MCF 10A (cell line): ENCODE measurements at regions not wholly inside any gene's neighbourhood (a gene's known extent, or its start where the extent isn't known, plus 50 kb on each side); places are given as distances from the start of the nearest gene placed in this dataset.

Experiments
- BruUV-seq: library from RNA; stranded (reverse); fragments of 400-500 nt; replicated peaks from 2 replicates; lab custom pipeline; 2021; lab: Mats Ljungman, UMichigan
- CTCF ChIA-PET: fragments of 300-600 bp; sonication (Branson Sonifier 250); formaldehyde crosslinking; extraction: SDS; loops from one replicate; lab custom pipeline; 2021; ENCODE audit warnings: antibody characterized with exemption, inconsistent platforms; lab: Yijun Ruan, JAX
- POLR2A ChIA-PET: fragments of 300-600, 350-650 bp; sonication (Branson Sonifier 250); formaldehyde crosslinking; extraction: SDS; loops from one replicate; lab custom pipeline; 2020; ENCODE audit warnings: antibody characterized with exemption, inconsistent platforms; lab: Yijun Ruan, JAX
- DNase-seq: peaks from one replicate; pipeline ENCODE4 v3.0.0-alpha.2; 2018; ENCODE audit not compliant: unreplicated experiment
- H3K27ac Mint-ChIP-seq: one replicate; pipeline ENCODE4 v1.8.0; 2022; ENCODE audit warnings: mild to moderate bottlenecking, low read depth, mixed read lengths; ENCODE audit not compliant: unreplicated experiment
- H3K27me3 Mint-ChIP-seq: one replicate; pipeline ENCODE4 v1.8.0; 2022; ENCODE audit warnings: mixed read lengths; ENCODE audit not compliant: insufficient read depth, unreplicated experiment
- H3K36me3 Mint-ChIP-seq: one replicate; pipeline ENCODE4 v1.8.0; 2022; ENCODE audit warnings: mild to moderate bottlenecking, moderate library complexity, mixed read lengths; ENCODE audit not compliant: insufficient read depth, unreplicated experiment
- H3K4me1 Mint-ChIP-seq: one replicate; pipeline ENCODE4 v1.8.0; 2022; ENCODE audit warnings: mixed read lengths; ENCODE audit not compliant: insufficient read depth, unreplicated experiment
- H3K4me3 Mint-ChIP-seq: one replicate; pipeline ENCODE4 v1.8.0; 2022; ENCODE audit warnings: mild to moderate bottlenecking, moderate library complexity, mixed read lengths; ENCODE audit not compliant: unreplicated experiment
- H3K9me3 Mint-ChIP-seq: one replicate; pipeline ENCODE4 v1.8.0; 2022; ENCODE audit warnings: mixed read lengths; ENCODE audit not compliant: unreplicated experiment
- CTCF ChIP-seq: fragments of 200-600 bp; IDR thresholded peaks from one replicate; pipeline ENCODE4 v1.8.0; 2022; ENCODE audit warnings: antibody characterized with exemption, mild to moderate bottlenecking; ENCODE audit not compliant: unreplicated experiment
- intact Hi-C: fragments of 100-400 bp; cut with micrococcal nuclease; formaldehyde crosslinking; loops from 2 replicates; pipeline ENCODE4 v1.14.1; 2022

GRCh38 chr12:9326085-9326484 lies 117.9 kb upstream of the PZP start:
- Mint-ChIP-seq H3K27ac (no peak overlapping the region), H3K36me3 (no peaks in the 10 kb centered on the region), H3K4me1 (no peaks in the 10 kb centered on the region), H3K27me3 (no peaks in the 10 kb centered on the region), H3K9me3 (no peaks in the 10 kb centered on the region), H3K4me3 (no peak overlapping the region)
- POLR2A ChIA-PET = no interaction called here
- CTCF ChIA-PET = interaction anchor here (0.6 to 0.7 kb wide), 4 partner anchors 9 to 321 kb away, joined by 3 to 5 read pairs (median 3); no protein-coding TSS in a partner anchor
- TF ChIP-seq CTCF = no peak
- intact Hi-C loops = no loop called here
- no peak for DNase-seq
- BruUV-seq = no TSS peak

- no TSS peak for BruUV-seq
- H3K27ac Mint-ChIP-seq = no peak overlapping the region
- H3K36me3 Mint-ChIP-seq = no peaks in the 10 kb centered on the region
- H3K4me3 Mint-ChIP-seq = no peak overlapping the region
- DNase-seq = no peak
- no peak for TF ChIP-seq CTCF
- H3K27me3 Mint-ChIP-seq = no peaks in the 10 kb centered on the region
- no peaks in the 10 kb centered on the region for H3K9me3 Mint-ChIP-seq
- intact Hi-C loops = no loop called here
- no peaks in the 10 kb centered on the region for H3K4me1 Mint-ChIP-seq
- ChIA-PET CTCF (interaction anchor here (0.6 to 1.2 kb wide), 2 partner anchors 21 to 413 kb away, joined by 3 to 4 read pairs; no protein-coding TSS in a partner anchor), POLR2A (no interaction called here)
Measured at GRCh38 chr12:9325471-9325870, 117.3 kb upstream of the PZP start.

GRCh38 chr12:9324782-9325181 lies 116.6 kb upstream of the PZP start:
- no peaks in the 10 kb centered on the region for H3K9me3 Mint-ChIP-seq
- no peak overlapping the region for H3K4me3 Mint-ChIP-seq
- no peak for DNase-seq
- H3K36me3 Mint-ChIP-seq = no peaks in the 10 kb centered on the region
- H3K27ac Mint-ChIP-seq = no peak overlapping the region
- ChIA-PET CTCF (interaction anchor here (0.6 to 1.2 kb wide), 4 partner anchors 17 to 866 kb away, joined by 3 to 4 read pairs (median 3); no protein-coding TSS in a partner anchor), POLR2A (no interaction called here)
- BruUV-seq = no TSS peak
- TF ChIP-seq CTCF = no peak
- intact Hi-C loops = no loop called here
- H3K4me1 Mint-ChIP-seq = no peaks in the 10 kb centered on the region
- H3K27me3 Mint-ChIP-seq = no peaks in the 10 kb centered on the region

GRCh38 chr12:9323144-9323681 lies 115.0 kb upstream of the PZP start:
- intact Hi-C loops = no loop called here
- H3K27me3 Mint-ChIP-seq = no peaks in the 10 kb centered on the region
- H3K4me1 Mint-ChIP-seq = no peaks in the 10 kb centered on the region
- no TSS peak for BruUV-seq
- H3K27ac Mint-ChIP-seq = no peak overlapping the region
- no peaks in the 10 kb centered on the region for H3K9me3 Mint-ChIP-seq
- ChIA-PET CTCF (interaction anchor here (0.6 kb wide), 2 partner anchors 11 to 20 kb away, joined by 3 to 5 read pairs; no protein-coding TSS in a partner anchor), POLR2A (no interaction called here)
- DNase-seq = no peak
- no peaks in the 10 kb centered on the region for H3K36me3 Mint-ChIP-seq
- no peak overlapping the region for H3K4me3 Mint-ChIP-seq
- no peak for TF ChIP-seq CTCF
